SK-N-SH (cell line): ENCODE measurements at regions not wholly inside any gene's neighbourhood (a gene's known extent, or its start where the extent isn't known, plus 50 kb on each side); places are given as distances from the start of the nearest gene placed in this dataset.

Experiments used
- CTCF ChIP-seq: fragments of 200-600 bp; sonication (generic); IDR thresholded peaks from 2 replicates; pipeline ENCODE4 v1.6.1; 2017; ENCODE audit warnings: antibody characterized with exemption, mild to moderate bottlenecking, moderate library complexity
- RAD21 ChIP-seq: IDR thresholded peaks from 2 replicates; pipeline ENCODE4 v1.6.1; 2012; ENCODE audit warnings: mild to moderate bottlenecking, low read length
- USF2 ChIP-seq: fragments of 150-350 bp; IDR thresholded peaks from 2 replicates; pipeline ENCODE4 v1.6.1; 2017; ENCODE audit warnings: antibody characterized with exemption, low read length, low read depth, borderline replicate concordance

GRCh38 chr19:27718234-27718633 lies 1494.7 kb downstream of the UQCRFS1 start:
- TF ChIP-seq USF2 (no peak), RAD21 (no peak), CTCF (no peak)
